OCI-LY1 (cell line): ENCODE measurements at regions not wholly inside any gene's neighbourhood (a gene's known extent, or its start where the extent isn't known, plus 50 kb on each side); places are given as distances from the start of the nearest gene placed in this dataset.

ENCODE experiments used
- CTCF ChIP-seq: fragments of 200-600 bp; sonication (generic), shearing (Covaris generic); IDR thresholded peaks from 2 replicates; pipeline ENCODE4 v1.5.1; 2017; ENCODE audit warnings: mild to moderate bottlenecking, antibody characterized with exemption, low read length, moderate library complexity, mixed read lengths
- EZH2 ChIP-seq: fragments of 200-600 bp; sonication (generic), shearing (Covaris generic); IDR thresholded peaks from 2 replicates; pipeline ENCODE4 v1.8.0; 2017; ENCODE audit warnings: borderline replicate concordance, mixed run types, mild to moderate bottlenecking, antibody characterized with exemption, low read length, moderate library complexity, mixed read lengths

GRCh38 chr5:89129941-89130340 is 247.0 kb upstream of the MEF2C start:
- TF ChIP-seq EZH2, result no peak
- no peak for TF ChIP-seq CTCF
